RWPE2 (cell line): ENCODE measurements at regions not wholly inside any gene's neighbourhood (a gene's known extent, or its start where the extent isn't known, plus 50 kb on each side); places are given as distances from the start of the nearest gene placed in this dataset.
"Not testable (repeated sequence)": the region's sequence is repeated elsewhere in the genome, so short reads cannot be mapped to it uniquely, and the experiment has no call there.

Source experiments
- ATAC-seq: fragments of 200-7000 bp; cut with Tn5 transposase; 3 replicates; pipeline ENCODE4 v1.9.1; 2021; ENCODE audit warnings: low read depth
- DNase-seq: peaks from one replicate; pipeline ENCODE4 v3.0.0-alpha.2; 2020; ENCODE audit warnings: low spot score
- H3K27ac ChIP-seq: fragments of 450-650 bp; 2 replicates; pipeline ENCODE4 v1.5.1; 2017; ENCODE audit warnings: mild to moderate bottlenecking; ENCODE audit not compliant: poor library complexity, severe bottlenecking
- H3K27me3 ChIP-seq: fragments of 250-450 bp; sonication (Bioruptor Pico); 2 replicates; pipeline ENCODE4 v1.5.1; 2021; ENCODE audit warnings: mild to moderate bottlenecking, moderate library complexity; ENCODE audit not compliant: insufficient read depth, poor library complexity, severe bottlenecking
- H3K36me3 ChIP-seq: fragments of 250-450 bp; sonication (Bioruptor Pico); 2 replicates; pipeline ENCODE4 v1.5.1; 2020; ENCODE audit warnings: low read depth, mild to moderate bottlenecking, moderate library complexity
- H3K4me1 ChIP-seq: fragments of 250-450 bp; sonication (Bioruptor Pico); 2 replicates; pipeline ENCODE4 v1.5.1; 2021; ENCODE audit warnings: mild to moderate bottlenecking, moderate library complexity; ENCODE audit not compliant: insufficient read depth, poor library complexity, severe bottlenecking
- H3K4me3 ChIP-seq: fragments of 250-450 bp; sonication (Bioruptor Pico); 2 replicates; pipeline ENCODE4 v1.5.1; 2021; ENCODE audit warnings: mild to moderate bottlenecking, moderate library complexity; ENCODE audit not compliant: severe bottlenecking
- H3K9me3 ChIP-seq: fragments of 250-450 bp; sonication (Bioruptor Pico); 2 replicates; pipeline ENCODE4 v1.5.1; 2021; ENCODE audit warnings: mild to moderate bottlenecking, moderate library complexity; ENCODE audit not compliant: severe bottlenecking
- TF ChIP-seq, protein P1 (sequence below): fragments of 450-650 bp; IDR thresholded peaks from one replicate; pipeline ENCODE4 v1.5.1; 2017; ENCODE audit warnings: mild to moderate bottlenecking, moderate library complexity; ENCODE audit not compliant: poor library complexity, severe bottlenecking

DNA sequence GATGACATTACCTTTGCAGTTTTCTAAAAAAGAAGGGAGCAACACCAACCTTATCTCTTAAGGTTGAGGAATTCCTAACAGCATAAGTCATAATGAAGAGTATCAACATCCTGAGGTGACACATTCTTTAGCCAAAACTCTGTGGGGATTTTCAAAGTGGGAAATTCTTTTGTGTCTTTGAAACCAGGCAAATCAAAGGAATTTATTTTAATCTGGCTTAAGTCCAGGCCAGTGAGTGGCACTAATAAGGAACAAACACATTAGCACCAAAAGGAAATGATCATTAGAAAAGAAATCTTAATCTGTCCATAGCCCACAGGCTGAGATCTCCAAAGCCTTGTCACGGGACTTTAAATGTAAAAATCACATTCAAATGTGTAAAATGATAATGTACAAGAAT is 110.1 kb downstream of the LARP7 start:
- Histone ChIP-seq H3K9me3 (no peaks in the 10 kb centered on the region), H3K27ac (no peak overlapping the region), H3K36me3 (no peaks in the 10 kb centered on the region), H3K4me3 (no peak overlapping the region), H3K27me3 (no peaks in the 10 kb centered on the region), H3K4me1 (no peaks in the 10 kb centered on the region)
- no peak for DNase-seq
- no peak for ATAC-seq
- TF ChIP-seq, protein P1, sequence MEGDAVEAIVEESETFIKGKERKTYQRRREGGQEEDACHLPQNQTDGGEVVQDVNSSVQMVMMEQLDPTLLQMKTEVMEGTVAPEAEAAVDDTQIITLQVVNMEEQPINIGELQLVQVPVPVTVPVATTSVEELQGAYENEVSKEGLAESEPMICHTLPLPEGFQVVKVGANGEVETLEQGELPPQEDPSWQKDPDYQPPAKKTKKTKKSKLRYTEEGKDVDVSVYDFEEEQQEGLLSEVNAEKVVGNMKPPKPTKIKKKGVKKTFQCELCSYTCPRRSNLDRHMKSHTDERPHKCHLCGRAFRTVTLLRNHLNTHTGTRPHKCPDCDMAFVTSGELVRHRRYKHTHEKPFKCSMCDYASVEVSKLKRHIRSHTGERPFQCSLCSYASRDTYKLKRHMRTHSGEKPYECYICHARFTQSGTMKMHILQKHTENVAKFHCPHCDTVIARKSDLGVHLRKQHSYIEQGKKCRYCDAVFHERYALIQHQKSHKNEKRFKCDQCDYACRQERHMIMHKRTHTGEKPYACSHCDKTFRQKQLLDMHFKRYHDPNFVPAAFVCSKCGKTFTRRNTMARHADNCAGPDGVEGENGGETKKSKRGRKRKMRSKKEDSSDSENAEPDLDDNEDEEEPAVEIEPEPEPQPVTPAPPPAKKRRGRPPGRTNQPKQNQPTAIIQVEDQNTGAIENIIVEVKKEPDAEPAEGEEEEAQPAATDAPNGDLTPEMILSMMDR: no peak

DNA sequence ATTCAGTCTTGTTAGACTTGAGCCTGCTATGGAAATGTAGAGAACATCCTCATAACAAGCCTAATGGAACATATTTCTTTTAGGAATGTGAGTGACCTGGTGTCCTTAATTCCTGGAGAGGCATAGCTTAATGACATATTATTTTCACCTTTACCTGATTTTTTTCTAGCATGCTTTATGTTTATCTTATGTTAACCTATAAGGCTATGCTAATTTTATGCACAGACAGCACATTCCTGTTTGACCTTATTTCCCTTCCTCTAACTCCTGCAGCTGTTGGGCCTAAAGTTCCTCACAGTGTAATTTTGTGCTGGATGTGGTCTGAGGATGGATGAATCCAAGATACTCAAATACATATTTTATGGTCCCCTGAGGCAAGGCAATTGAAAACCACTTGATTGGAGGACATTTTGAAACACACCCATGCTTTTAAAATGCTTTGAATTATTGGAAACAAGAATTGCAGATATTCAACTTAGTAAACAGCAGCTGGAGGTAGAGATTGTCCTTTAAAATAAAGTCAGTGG is 111.5 kb downstream of the LARP7 start:
- ATAC-seq: no peak
- Histone ChIP-seq H3K9me3 (no peaks in the 10 kb centered on the region), H3K4me3 (no peak overlapping the region), H3K4me1 (no peaks in the 10 kb centered on the region), H3K27ac (no peak overlapping the region), H3K36me3 (no peaks in the 10 kb centered on the region), H3K27me3 (no peaks in the 10 kb centered on the region)
- TF ChIP-seq, protein P1: no peak
- no peak for DNase-seq

DNA sequence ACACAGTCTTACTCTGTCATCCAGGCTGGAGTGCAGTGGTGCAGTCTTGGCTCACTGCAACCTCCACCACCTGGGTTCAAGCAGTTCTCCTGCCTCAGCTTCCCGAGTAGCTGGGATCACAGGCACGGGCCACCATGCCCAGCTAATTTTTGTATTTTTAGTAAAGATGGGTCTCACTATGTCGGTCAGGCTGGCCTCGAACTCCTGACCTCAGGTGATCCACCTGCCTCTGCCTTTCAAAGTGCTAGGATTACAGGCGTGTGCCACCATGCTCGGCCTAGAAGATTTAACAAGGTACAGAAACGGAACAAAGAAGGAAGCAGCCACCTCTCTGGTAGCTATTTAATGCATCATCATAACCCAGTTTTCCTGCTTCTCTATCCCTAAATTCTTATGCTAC is 113.8 kb downstream of the LARP7 start:
- not testable (repeated sequence) for H3K27ac ChIP-seq

DNA sequence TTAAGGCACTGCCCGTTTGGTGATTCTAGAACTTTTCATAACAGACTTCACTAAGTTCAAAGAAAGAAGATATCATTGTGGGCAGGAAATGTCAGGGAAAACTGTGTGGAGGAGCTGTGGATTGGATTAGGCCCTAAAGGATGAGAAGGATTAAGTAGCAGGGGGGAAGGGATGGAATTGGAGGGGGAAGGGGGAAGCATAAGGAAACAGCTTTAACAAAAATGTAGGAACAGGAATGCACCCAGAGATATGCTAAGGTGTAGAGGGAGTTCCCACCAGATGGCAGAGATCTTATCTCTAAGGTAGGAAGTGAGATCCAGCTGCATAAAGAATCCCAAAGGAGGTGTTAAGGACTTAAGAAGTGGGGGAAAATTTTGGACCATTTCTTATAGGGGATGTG is 114.5 kb downstream of the LARP7 start:
- no peaks in the 10 kb centered on the region for H3K27me3 ChIP-seq
- DNase-seq: no peak
- ATAC-seq: no peak
- H3K9me3 ChIP-seq: no peaks in the 10 kb centered on the region
- H3K27ac ChIP-seq: no peak overlapping the region
- no peaks in the 10 kb centered on the region for H3K4me1 ChIP-seq
- H3K4me3 ChIP-seq: no peak overlapping the region
- TF ChIP-seq, protein P1: no peak
- H3K36me3 ChIP-seq: no peaks in the 10 kb centered on the region

More for the DNA sequence above, 113.8 kb downstream of the LARP7 start:
- not testable (repeated sequence) for H3K36me3 ChIP-seq, H3K4me3 ChIP-seq, H3K27me3 ChIP-seq, H3K9me3 ChIP-seq, H3K4me1 ChIP-seq, DNase-seq, ATAC-seq

DNA sequence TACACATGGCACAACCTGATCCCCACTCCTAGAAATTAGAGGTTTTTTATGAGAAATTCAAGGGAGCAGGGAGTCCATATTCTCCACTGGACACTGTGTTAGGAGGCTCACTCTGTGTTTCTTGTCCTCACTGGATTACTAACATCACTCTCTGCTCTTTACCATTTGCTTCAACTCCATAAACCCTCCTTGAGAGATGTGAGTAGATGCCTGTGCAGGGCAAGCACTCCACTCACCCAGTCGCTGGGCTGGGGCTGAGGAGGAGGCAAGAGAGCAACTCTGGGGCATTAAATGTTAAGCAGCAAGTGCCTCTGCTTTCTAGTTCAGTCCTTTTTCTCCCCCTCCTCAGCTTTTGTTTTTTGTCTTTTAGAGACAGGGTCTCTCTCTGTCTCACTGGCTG is 115.1 kb downstream of the LARP7 start:
- ATAC-seq: peak; percentile 14; the same call in 1 of the 3 replicates
- TF ChIP-seq, protein P1: no peak
- H3K36me3 ChIP-seq: no peaks in the 10 kb centered on the region
- no peak for DNase-seq
- no peaks in the 10 kb centered on the region for H3K4me1 ChIP-seq
- no peaks in the 10 kb centered on the region for H3K27me3 ChIP-seq
- no peak overlapping the region for H3K27ac ChIP-seq
- no peak overlapping the region for H3K4me3 ChIP-seq
- H3K9me3 ChIP-seq: no peaks in the 10 kb centered on the region
